HEK293T (cell line): ENCODE measurements at regions not wholly inside any gene's neighbourhood (a gene's known extent, or its start where the extent isn't known, plus 50 kb on each side); places are given as distances from the start of the nearest gene placed in this dataset.

Experiments used
- CTCF ChIA-PET: fragments of 350-600 bp; formaldehyde crosslinking; extraction: SDS; loops from one replicate; lab custom pipeline; 2021; ENCODE audit warnings: antibody characterized with exemption, inconsistent platforms; lab: Yijun Ruan, JAX
- POLR2A ChIA-PET: fragments of 350-600 bp; formaldehyde crosslinking; extraction: SDS; loops from one replicate; lab custom pipeline; 2020; ENCODE audit warnings: antibody characterized with exemption, inconsistent platforms; lab: Yijun Ruan, JAX
- DNase-seq: peaks from one replicate; pipeline ENCODE4 v3.0.0; 2012; ENCODE audit warnings: mixed read lengths; ENCODE audit errors: extremely low spot score
- ARNT ChIP-seq: fragments of 450-650 bp; IDR thresholded peaks from 2 replicates; pipeline ENCODE4 v1.6.1; 2017; ENCODE audit warnings: mild to moderate bottlenecking
- BHLHE40 ChIP-seq: fragments of 450-650 bp; IDR thresholded peaks from 2 replicates; pipeline ENCODE4 v1.6.1; 2016; ENCODE audit warnings: mild to moderate bottlenecking, moderate library complexity, borderline replicate concordance
- CTBP1 ChIP-seq: fragments of 450-650 bp; IDR thresholded peaks from 2 replicates; pipeline ENCODE4 v1.6.1; 2016; ENCODE audit warnings: borderline replicate concordance
- ELF4 ChIP-seq: fragments of 450-650 bp; IDR thresholded peaks from 2 replicates; pipeline ENCODE4 v1.6.1; 2017; ENCODE audit warnings: antibody characterized with exemption
- FOXA1 ChIP-seq: fragments of 450-650 bp; IDR thresholded peaks from 2 replicates; pipeline ENCODE4 v1.6.1; 2016; ENCODE audit warnings: mild to moderate bottlenecking
- FOXK2 ChIP-seq: fragments of 450-650 bp; IDR thresholded peaks from 2 replicates; pipeline ENCODE4 v1.6.1; 2016; ENCODE audit warnings: mild to moderate bottlenecking
- FOXM1 ChIP-seq: fragments of 450-650 bp; IDR thresholded peaks from 2 replicates; pipeline ENCODE4 v1.6.1; 2017; ENCODE audit warnings: mild to moderate bottlenecking, borderline replicate concordance
- HDGF ChIP-seq: fragments of 450-650 bp; IDR thresholded peaks from 2 replicates; pipeline ENCODE4 v1.6.1; 2017; ENCODE audit warnings: antibody characterized with exemption, borderline replicate concordance
- L3MBTL2 ChIP-seq: fragments of 450-650 bp; conservative IDR thresholded peaks from 2 replicates; pipeline ENCODE4 v1.6.1; 2016; ENCODE audit warnings: mild to moderate bottlenecking
- LEF1 ChIP-seq: fragments of 450-650 bp; IDR thresholded peaks from 2 replicates; pipeline ENCODE4 v1.6.1; 2017; ENCODE audit warnings: mild to moderate bottlenecking, borderline replicate concordance
- NFRKB ChIP-seq: fragments of 450-650 bp; IDR thresholded peaks from 2 replicates; pipeline ENCODE4 v1.6.1; 2016; ENCODE audit warnings: mild to moderate bottlenecking, moderate library complexity
- SP1 ChIP-seq: fragments of 450-650 bp; IDR thresholded peaks from 2 replicates; pipeline ENCODE4 v1.6.1; 2017
- SUZ12 ChIP-seq: fragments of 450-650 bp; IDR thresholded peaks from 2 replicates; pipeline ENCODE4 v1.6.1; 2016; ENCODE audit warnings: mild to moderate bottlenecking
- TARDBP ChIP-seq: fragments of 450-650 bp; IDR thresholded peaks from 2 replicates; pipeline ENCODE4 v1.6.1; 2016
- ZNF384 ChIP-seq: fragments of 450-650 bp; IDR thresholded peaks from 2 replicates; pipeline ENCODE4 v1.6.1; 2016
- TF ChIP-seq, protein P1 (sequence below): fragments of 450-650 bp; IDR thresholded peaks from 2 replicates; pipeline ENCODE4 v1.6.1; 2016

- ChIA-PET CTCF (interaction anchor here (0.6 kb wide), 1 partner anchor 737 kb away, joined by 4 read pairs; no protein-coding TSS in a partner anchor), POLR2A (no interaction called here)
- TF ChIP-seq LEF1 (no peak), ZNF384 (no peak)
- no peak for DNase-seq
Observed at GRCh38 chr6:122151066-122151465, 248.4 kb upstream of the HSF2 start.

DNA sequence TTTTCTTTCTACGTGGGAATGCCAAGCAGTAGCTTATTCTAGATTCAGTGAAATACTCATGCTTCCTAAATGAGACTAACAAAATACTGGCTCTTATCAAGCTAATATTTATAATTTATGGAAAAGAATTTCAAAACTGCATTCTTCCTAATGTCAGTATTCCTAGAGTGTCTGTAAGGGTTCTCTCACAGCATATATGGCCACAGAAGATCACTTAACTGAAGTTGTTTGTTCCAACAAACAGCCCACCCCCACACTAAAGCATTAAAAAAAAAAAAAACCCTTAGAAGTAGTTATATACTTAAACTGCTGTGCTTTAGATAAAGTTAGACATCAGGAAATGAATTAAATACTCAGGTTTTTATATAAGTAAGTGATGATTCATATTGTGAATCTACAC lies 247.7 kb upstream of the HSF2 start:
- TF ChIP-seq SP1 (no peak), ZNF384 (no peak), LEF1 (no peak), CTBP1 (no peak), FOXA1 (no peak), ARNT (no peak), FOXM1 (no peak), BHLHE40 (no peak), ELF4 (no peak), FOXK2 (no peak), SUZ12 (no peak)
- POLR2A ChIA-PET: no interaction called here
- DNase-seq: no peak
- CTCF ChIA-PET: no interaction called here

DNA sequence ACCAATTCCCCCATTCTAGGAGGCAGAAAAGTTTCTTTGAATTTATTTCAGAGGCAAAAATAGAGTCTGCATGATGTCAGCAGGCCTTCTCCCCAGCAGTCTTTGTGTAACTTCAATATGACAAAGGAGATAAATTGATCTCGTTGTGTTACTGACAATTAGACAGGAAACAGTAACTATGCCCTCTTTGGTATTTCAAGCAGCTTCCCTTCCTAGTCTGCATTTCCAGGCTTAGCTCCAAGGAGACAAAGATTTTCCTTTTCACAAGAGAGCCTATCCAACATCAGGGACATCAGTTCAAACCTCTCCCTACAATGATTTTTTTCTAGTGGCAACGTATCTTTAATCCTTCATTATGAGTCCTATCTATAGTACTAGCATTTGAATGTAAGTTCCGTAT lies 245.9 kb upstream of the HSF2 start:
- DNase-seq: no peak
- no peak for TF ChIP-seq FOXK2
- no peak for TF ChIP-seq FOXM1
- TF ChIP-seq BHLHE40: no peak
- TF ChIP-seq, protein P1, sequence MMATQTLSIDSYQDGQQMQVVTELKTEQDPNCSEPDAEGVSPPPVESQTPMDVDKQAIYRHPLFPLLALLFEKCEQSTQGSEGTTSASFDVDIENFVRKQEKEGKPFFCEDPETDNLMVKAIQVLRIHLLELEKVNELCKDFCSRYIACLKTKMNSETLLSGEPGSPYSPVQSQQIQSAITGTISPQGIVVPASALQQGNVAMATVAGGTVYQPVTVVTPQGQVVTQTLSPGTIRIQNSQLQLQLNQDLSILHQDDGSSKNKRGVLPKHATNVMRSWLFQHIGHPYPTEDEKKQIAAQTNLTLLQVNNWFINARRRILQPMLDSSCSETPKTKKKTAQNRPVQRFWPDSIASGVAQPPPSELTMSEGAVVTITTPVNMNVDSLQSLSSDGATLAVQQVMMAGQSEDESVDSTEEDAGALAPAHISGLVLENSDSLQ: no peak
- no peak for TF ChIP-seq ELF4
- no peak for TF ChIP-seq HDGF
- no peak for TF ChIP-seq CTBP1
- no peak for TF ChIP-seq L3MBTL2
- no peak for TF ChIP-seq LEF1
- CTCF ChIA-PET: no interaction called here
- POLR2A ChIA-PET: no interaction called here

GRCh38 chr6:122154155-122154554 lies 245.3 kb upstream of the HSF2 start:
- ChIA-PET POLR2A (no interaction called here), CTCF (no interaction called here)
- TF ChIP-seq HDGF (no peak), ZNF384 (no peak), ELF4 (no peak)
- no peak for DNase-seq

DNA sequence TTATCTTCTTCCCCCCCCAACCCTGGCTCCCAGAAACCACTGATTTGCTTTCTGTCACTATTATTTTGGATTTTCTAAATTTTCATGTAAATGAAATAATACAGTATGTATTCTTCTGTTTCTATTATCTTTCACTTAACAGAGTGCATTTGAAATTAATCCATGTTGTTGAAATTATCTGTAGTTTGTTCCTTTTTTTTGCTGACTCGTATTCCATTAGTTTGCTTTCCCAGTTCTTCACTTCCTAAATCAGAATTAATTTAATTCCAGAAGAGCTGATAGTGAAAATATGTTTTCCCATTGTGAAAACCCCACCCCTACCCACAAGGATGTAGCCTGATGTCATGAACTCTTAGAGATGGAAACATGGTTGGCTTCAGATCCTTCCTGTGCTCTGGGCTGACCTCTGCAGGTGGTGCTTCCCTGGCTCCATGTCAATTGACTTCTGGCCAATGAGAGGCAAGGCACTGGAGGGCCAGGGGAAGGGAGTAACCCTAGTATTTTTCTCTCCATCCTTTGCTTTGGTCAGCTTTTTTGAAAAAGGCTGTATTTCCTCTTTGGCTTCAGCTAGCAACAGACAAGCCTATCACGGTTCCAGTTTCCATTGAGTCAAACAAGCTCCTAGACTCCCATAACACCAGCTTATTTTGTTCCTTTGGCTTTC lies 244.4 kb upstream of the HSF2 start:
- POLR2A ChIA-PET: no interaction called here
- DNase-seq: no peak
- CTCF ChIA-PET: no interaction called here
- no peak for TF ChIP-seq ELF4
- TF ChIP-seq NFRKB: no peak
- TF ChIP-seq TARDBP: no peak
- TF ChIP-seq FOXM1: no peak
- no peak for TF ChIP-seq SUZ12
- TF ChIP-seq SP1: no peak
- TF ChIP-seq LEF1: no peak
- no peak for TF ChIP-seq FOXK2
- TF ChIP-seq CTBP1: no peak

GRCh38 chr6:122161136-122161535 lies 238.3 kb upstream of the HSF2 start:
- ChIA-PET CTCF (interaction anchor here (0.9 kb wide), 1 partner anchor 760 kb away, joined by 3 read pairs; no protein-coding TSS in a partner anchor), POLR2A (no interaction called here)
- no peak for TF ChIP-seq SP1
- no peak for TF ChIP-seq ARNT
- no peak for TF ChIP-seq CTBP1
- no peak for TF ChIP-seq ELF4
- no peak for TF ChIP-seq FOXA1
- no peak for TF ChIP-seq TARDBP
- no peak for TF ChIP-seq FOXM1
- TF ChIP-seq LEF1: no peak
- no peak for TF ChIP-seq BHLHE40
- no peak for TF ChIP-seq FOXK2
- no peak for TF ChIP-seq NFRKB
- TF ChIP-seq ZNF384: no peak
- TF ChIP-seq, protein P1: no peak
- no peak for DNase-seq

DNA sequence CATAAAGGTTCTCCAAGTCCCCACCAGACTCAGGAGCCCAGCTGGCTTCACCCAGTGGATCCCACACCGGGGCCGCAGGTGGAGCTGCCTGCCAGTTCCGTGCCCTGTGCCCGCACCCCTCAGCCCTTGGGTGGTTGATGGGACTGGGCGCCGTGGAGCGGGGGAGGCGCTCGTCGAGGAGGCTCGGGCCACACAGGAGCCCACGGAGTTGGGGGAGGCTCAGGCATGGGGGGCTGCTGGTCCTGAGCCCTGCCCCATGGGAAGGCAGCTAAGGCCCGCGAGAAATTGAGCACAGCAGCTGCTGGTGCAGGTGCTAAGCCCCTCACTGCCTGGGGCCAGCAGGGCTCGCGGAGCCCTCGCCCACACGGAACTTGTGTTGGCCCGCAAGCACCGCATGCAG lies 234.4 kb upstream of the HSF2 start:
- no peak for TF ChIP-seq FOXA1
- TF ChIP-seq SUZ12: no peak
- TF ChIP-seq, protein P1: no peak
- TF ChIP-seq LEF1: no peak
- no peak for TF ChIP-seq ZNF384
- no peak for TF ChIP-seq ARNT
- TF ChIP-seq TARDBP: no peak
- no peak for TF ChIP-seq BHLHE40
- no peak for TF ChIP-seq FOXK2
- TF ChIP-seq L3MBTL2: no peak
- no peak for TF ChIP-seq SP1
- no peak for TF ChIP-seq ELF4
- no peak for TF ChIP-seq NFRKB
- TF ChIP-seq HDGF: no peak
- TF ChIP-seq CTBP1: no peak
- TF ChIP-seq FOXM1: no peak
- ChIA-PET CTCF (no interaction called here), POLR2A (no interaction called here)
- no peak for DNase-seq
